ENCODE measurements at regions not wholly inside any gene's neighbourhood (a gene's known extent, or its start where the extent isn't known, plus 50 kb on each side); places are given as distances from the start of the nearest gene placed in this dataset.

DNA sequence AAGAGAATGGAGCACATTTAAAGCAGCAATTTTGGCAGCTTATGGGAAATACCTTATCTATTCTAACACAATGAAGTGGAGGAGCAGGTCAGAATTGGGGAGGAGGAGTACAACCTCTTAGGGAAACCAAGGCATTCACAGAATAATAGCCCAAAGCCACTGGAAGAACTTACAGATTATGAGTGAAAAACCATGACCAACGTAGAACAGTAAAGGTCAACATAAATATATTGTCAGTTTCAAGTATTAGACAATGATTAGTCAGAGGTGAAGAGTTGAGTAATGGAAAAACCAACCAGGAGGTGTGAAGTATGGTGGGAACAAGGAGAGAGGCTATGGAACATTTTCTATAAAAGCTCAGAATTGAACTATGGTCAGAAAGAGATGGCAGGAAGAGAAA lies 304.3 kb upstream of the SP4 start:
- TF ChIP-seq, protein P1, sequence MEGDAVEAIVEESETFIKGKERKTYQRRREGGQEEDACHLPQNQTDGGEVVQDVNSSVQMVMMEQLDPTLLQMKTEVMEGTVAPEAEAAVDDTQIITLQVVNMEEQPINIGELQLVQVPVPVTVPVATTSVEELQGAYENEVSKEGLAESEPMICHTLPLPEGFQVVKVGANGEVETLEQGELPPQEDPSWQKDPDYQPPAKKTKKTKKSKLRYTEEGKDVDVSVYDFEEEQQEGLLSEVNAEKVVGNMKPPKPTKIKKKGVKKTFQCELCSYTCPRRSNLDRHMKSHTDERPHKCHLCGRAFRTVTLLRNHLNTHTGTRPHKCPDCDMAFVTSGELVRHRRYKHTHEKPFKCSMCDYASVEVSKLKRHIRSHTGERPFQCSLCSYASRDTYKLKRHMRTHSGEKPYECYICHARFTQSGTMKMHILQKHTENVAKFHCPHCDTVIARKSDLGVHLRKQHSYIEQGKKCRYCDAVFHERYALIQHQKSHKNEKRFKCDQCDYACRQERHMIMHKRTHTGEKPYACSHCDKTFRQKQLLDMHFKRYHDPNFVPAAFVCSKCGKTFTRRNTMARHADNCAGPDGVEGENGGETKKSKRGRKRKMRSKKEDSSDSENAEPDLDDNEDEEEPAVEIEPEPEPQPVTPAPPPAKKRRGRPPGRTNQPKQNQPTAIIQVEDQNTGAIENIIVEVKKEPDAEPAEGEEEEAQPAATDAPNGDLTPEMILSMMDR (IDR thresholded peaks at IDR 0.05; ENCODE audit: low read length): no peak
- TF ChIP-seq EZH2 (optimal IDR thresholded peaks at IDR 0.05; ENCODE audit: low read depth, low read length): no peak
- TF ChIP-seq EZH2phosphoT487 (IDR thresholded peaks at IDR 0.05; ENCODE audit: low read length): no peak

Measured in MM.1S (cell line).